Liver (tissue), 3 donors: ENCODE measurements at regions not wholly inside any gene's neighbourhood (a gene's known extent, or its start where the extent isn't known, plus 50 kb on each side); places are given as distances from the start of the nearest gene placed in this dataset.

Experiments used
- GABPA ChIP-seq, 2 donors: IDR thresholded peaks in 1 of 2; conservative IDR thresholded peaks in 1 of 2; 2 replicates each; pipeline ENCODE4 v1.6.1; 2016; ENCODE audit warnings: antibody characterized with exemption in 2 of 2, mild to moderate bottlenecking in 1 of 2, moderate library complexity in 1 of 2
- JUND ChIP-seq, 2 donors: IDR thresholded peaks; 2 replicates each; pipeline ENCODE4 v1.6.1; 2016; ENCODE audit warnings: antibody characterized with exemption in 2 of 2
- TF ChIP-seq, protein P1 (sequence below): fragments of 150-350 bp; IDR thresholded peaks from 2 replicates; pipeline ENCODE4 v1.5.1; 2017; ENCODE audit warnings: improper control_type of control experiment, low read depth, low read length; ENCODE audit not compliant: missing input control
- TF ChIP-seq, protein P2 (sequence below): IDR thresholded peaks from 2 replicates; pipeline ENCODE4 v1.6.1; 2016; ENCODE audit warnings: antibody characterized with exemption
- donor health status: healthy.
- donor health status: healthy.

DNA sequence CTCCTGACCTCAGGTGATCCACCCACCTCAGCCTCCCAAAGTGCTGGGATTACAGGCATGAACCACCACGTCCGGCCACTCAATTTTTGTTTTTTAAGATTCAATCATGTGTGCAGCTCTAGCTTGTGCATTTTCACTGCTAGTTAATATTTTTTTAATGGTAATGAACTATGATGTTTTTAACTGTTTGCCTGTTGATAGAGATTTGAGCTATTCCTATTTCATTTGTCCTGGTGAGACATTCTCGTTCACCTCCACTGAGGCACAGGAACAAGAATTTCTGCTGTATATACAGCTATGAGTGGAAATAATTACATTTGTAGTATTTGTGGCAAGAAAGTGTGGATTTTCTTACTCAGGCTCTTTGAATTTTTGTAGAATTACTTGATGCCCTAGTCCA, 137.7 kb upstream of the MYOCD start:
- no peak for TF ChIP-seq GABPA (IDR thresholded peaks at IDR 0.05 in 1 of 2, conservative IDR thresholded peaks at IDR 0.05 in 1 of 2)
- no peak for TF ChIP-seq JUND (IDR thresholded peaks at IDR 0.05)
- TF ChIP-seq, protein P1, sequence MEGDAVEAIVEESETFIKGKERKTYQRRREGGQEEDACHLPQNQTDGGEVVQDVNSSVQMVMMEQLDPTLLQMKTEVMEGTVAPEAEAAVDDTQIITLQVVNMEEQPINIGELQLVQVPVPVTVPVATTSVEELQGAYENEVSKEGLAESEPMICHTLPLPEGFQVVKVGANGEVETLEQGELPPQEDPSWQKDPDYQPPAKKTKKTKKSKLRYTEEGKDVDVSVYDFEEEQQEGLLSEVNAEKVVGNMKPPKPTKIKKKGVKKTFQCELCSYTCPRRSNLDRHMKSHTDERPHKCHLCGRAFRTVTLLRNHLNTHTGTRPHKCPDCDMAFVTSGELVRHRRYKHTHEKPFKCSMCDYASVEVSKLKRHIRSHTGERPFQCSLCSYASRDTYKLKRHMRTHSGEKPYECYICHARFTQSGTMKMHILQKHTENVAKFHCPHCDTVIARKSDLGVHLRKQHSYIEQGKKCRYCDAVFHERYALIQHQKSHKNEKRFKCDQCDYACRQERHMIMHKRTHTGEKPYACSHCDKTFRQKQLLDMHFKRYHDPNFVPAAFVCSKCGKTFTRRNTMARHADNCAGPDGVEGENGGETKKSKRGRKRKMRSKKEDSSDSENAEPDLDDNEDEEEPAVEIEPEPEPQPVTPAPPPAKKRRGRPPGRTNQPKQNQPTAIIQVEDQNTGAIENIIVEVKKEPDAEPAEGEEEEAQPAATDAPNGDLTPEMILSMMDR, result no peak
- TF ChIP-seq, protein P2, sequence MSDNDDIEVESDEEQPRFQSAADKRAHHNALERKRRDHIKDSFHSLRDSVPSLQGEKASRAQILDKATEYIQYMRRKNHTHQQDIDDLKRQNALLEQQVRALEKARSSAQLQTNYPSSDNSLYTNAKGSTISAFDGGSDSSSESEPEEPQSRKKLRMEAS, result no peak
